Lower leg skin (tissue), 3 donors: ENCODE measurements at regions not wholly inside any gene's neighbourhood (a gene's known extent, or its start where the extent isn't known, plus 50 kb on each side); places are given as distances from the start of the nearest gene placed in this dataset.

Experiments used
- CTCF ChIP-seq, 3 donors: fragments of 450-650 bp; IDR thresholded peaks; one replicate each; pipeline ENCODE4 v1.5.1; 2016; ENCODE audit warnings: antibody characterized with exemption in 3 of 3, mild to moderate bottlenecking in 3 of 3, moderate library complexity in 2 of 3
- POLR2A ChIP-seq, 2 donors: fragments of 450-650 bp; IDR thresholded peaks; one replicate each; pipeline ENCODE4 v1.6.1; 2016 to 2017; ENCODE audit warnings: antibody characterized with exemption in 2 of 2, mild to moderate bottlenecking in 1 of 2, moderate library complexity in 1 of 2

GRCh38 chr12:25771041-25771440 is 187.4 kb upstream of the RASSF8 start:
- no peak for TF ChIP-seq CTCF (IDR thresholded peaks at IDR 0.05)
- no peak for TF ChIP-seq POLR2A (IDR thresholded peaks at IDR 0.05)
